Activated naive CD4-positive, alpha-beta T cell treated with anti-CD3 and anti-CD28 coated beads, Interleukin-2, amount 10 ng/mL, durations not matched to agents 7 days and 5 days (primary cell): ENCODE measurements at regions not wholly inside any gene's neighbourhood (a gene's known extent, or its start where the extent isn't known, plus 50 kb on each side); places are given as distances from the start of the nearest gene placed in this dataset.

Experiments used
- CTCF ChIA-PET: fragments of 350-600 bp; sonication (Branson Sonifier 250); formaldehyde crosslinking; loops from one replicate; lab custom pipeline; 2021; ENCODE audit warnings: antibody characterized with exemption; lab: Charles Lee
- DNase-seq: peaks from one replicate; pipeline ENCODE4 v3.0.0-alpha.2; 2020
- H3K27ac Mint-ChIP-seq: one replicate; pipeline ENCODE4 v1.8.0; 2021; ENCODE audit warnings: mild to moderate bottlenecking, moderate library complexity, mixed read lengths
- H3K27me3 Mint-ChIP-seq: one replicate; pipeline ENCODE4 v1.8.0; 2021; ENCODE audit warnings: mild to moderate bottlenecking, mixed read lengths
- H3K36me3 Mint-ChIP-seq: one replicate; pipeline ENCODE4 v1.8.0; 2021; ENCODE audit warnings: mixed read lengths
- H3K4me1 Mint-ChIP-seq: one replicate; pipeline ENCODE4 v1.8.0; 2021; ENCODE audit warnings: mixed read lengths
- H3K4me3 Mint-ChIP-seq: one replicate; pipeline ENCODE4 v1.8.0; 2021; ENCODE audit warnings: mild to moderate bottlenecking, moderate library complexity, mixed read lengths
- H3K9me3 Mint-ChIP-seq: one replicate; pipeline ENCODE4 v1.8.0; 2021; ENCODE audit warnings: mixed read lengths

GRCh38 chr22:49155039-49155769, 672.5 kb downstream of the BRD1 start:
- H3K36me3 Mint-ChIP-seq = no peaks in the 10 kb centered on the region
- no peak overlapping the region for H3K27ac Mint-ChIP-seq
- H3K27me3 Mint-ChIP-seq = no peaks in the 10 kb centered on the region
- no peak for DNase-seq
- no peaks in the 10 kb centered on the region for H3K4me1 Mint-ChIP-seq
- no peak overlapping the region for H3K4me3 Mint-ChIP-seq
- H3K9me3 Mint-ChIP-seq = peaks cover 5% of the 10 kb centered on the region
- CTCF ChIA-PET = no interaction called here

DNA sequence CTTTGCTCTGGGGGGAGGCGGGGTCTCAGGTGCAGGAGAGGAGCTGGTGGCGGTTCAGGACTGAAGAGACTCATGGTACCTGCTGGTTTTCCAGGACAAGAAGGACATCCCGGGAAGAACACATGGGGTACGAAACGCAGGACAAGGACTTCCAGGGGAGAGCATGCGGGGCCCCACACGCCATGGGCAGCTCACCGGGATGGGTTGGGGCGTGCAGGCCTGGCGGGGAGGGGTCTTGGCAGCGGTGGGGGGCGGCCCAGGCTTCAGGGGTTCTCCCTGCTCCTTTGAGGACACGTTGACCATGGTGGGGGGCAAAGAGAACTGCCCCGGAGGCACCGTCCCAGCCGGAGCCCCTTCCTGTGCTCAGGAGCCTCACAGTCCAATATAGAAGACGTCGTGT, 673.2 kb downstream of the BRD1 start:
- H3K4me3 Mint-ChIP-seq = no peak overlapping the region
- no peaks in the 10 kb centered on the region for H3K27me3 Mint-ChIP-seq
- no peaks in the 10 kb centered on the region for H3K36me3 Mint-ChIP-seq
- no peak overlapping the region for H3K27ac Mint-ChIP-seq
- CTCF ChIA-PET = no interaction called here
- no peak for DNase-seq
- peaks cover 5% of the 10 kb centered on the region for H3K9me3 Mint-ChIP-seq
- H3K4me1 Mint-ChIP-seq = no peaks in the 10 kb centered on the region

DNA sequence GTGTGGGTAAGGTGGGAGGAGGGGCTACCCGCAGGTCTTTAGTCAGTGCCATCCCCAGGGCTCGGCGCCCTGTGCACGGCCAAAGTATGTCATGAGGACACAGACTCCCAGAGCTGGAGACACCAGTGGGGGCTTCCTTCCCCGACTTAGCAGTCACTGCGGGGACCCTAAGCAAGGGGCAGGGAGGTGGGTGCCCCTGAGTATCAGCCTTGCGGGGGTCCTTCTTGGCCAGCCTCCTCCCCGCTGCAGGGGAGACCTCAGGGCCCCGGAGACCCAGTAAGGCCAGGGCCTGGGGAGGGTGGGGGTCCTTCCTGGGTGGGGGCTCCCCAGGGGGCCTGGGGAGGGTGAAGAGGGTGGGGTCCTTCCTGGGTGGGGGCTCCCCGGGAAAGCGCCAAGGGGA, 673.8 kb downstream of the BRD1 start:
- no peaks in the 10 kb centered on the region for H3K36me3 Mint-ChIP-seq
- H3K27ac Mint-ChIP-seq = no peak overlapping the region
- CTCF ChIA-PET = no interaction called here
- no peak for DNase-seq
- no peaks in the 10 kb centered on the region for H3K4me1 Mint-ChIP-seq
- no peak overlapping the region for H3K4me3 Mint-ChIP-seq
- peaks cover 5% of the 10 kb centered on the region for H3K9me3 Mint-ChIP-seq
- no peaks in the 10 kb centered on the region for H3K27me3 Mint-ChIP-seq

DNA sequence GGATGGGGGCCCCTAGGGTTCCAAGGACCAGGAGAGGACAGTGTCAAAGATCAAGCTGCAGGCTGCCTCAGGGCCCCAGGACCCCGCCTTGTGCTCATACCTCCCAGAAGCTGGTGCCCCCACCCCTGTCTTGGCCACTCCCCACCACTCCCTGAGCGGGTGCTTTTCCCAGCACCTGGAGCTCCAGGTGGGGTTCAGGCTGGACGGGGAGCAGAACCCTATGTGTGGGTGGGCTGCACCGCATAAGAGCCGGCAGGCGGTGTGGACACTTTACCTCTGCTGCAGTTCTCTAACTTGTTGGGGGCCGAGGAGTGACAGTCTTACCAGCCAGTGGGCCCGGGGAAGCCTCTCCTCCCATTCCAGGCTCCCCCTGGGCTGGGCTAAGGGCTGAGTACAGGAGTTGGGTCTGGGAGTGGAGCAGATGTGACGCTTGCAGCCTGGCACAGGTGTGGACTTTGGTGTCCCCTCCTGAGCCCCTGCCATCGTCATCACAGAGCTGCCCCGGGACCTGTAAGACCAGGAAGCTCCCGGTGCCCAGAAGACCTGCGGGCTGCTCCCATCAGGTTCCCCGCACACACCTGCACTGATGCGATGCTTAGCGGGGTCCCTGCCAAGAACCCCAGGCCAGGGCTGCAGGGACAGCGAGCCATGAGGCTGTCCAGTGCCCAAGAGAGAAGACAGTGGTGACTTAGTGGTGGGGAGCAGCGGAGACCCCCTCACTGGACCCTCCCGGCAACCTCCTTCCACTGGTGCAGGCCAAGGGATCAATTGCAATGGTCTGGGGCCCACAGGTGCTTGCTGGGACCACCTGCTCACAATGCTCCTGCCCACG, 674.5 kb downstream of the BRD1 start:
- Mint-ChIP-seq H3K9me3 (peaks cover 5% of the 10 kb centered on the region), H3K4me3 (no peak overlapping the region), H3K36me3 (no peaks in the 10 kb centered on the region), H3K27ac (no peak overlapping the region), H3K27me3 (no peaks in the 10 kb centered on the region), H3K4me1 (no peaks in the 10 kb centered on the region)
- no peak for DNase-seq
- CTCF ChIA-PET = no interaction called here

DNA sequence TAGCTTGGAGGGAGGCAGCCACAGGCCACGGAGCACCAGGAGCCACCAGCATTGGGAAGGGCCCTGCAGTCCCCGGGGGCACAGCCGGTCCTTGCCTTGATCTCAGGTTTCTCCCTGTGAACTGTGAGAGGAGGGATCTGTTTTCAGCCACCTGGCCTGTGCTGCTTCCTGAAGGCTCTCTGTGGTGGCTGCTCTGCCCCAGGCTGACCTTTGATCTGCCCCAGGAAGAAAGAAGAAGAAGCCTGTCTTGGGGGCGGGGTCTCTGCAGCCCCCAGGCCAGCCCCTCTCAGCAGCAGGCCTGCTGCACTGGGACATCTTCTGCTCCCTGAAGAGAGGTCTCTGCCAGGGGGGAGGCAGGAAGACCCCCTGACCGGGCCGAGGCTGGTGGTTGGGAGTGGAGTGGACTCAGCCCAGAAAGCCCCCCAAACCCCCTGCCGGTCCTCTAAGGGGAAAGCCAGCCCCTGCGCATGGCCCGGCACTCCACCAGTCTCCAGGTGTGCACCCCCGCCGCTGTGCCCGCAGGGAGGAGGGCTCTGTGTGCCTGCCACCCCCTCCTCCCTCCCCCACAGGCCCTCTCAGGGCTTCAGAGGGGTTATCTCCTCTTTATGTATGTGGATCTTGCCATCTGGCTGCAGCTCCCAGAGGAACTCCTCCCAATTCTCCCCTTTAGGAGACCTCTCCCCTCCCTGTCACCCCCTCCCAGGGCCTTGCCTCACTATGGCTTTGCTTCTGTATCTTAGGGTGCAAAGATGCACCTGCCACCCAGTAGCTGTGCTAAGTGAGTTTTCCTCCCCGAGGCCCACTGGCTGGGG, 675.3 kb downstream of the BRD1 start:
- Mint-ChIP-seq H3K36me3 (no peaks in the 10 kb centered on the region), H3K27me3 (no peaks in the 10 kb centered on the region), H3K27ac (no peak overlapping the region), H3K4me3 (no peak overlapping the region), H3K4me1 (no peaks in the 10 kb centered on the region), H3K9me3 (peaks cover 5% of the 10 kb centered on the region)
- CTCF ChIA-PET = no interaction called here
- DNase-seq = no peak

DNA sequence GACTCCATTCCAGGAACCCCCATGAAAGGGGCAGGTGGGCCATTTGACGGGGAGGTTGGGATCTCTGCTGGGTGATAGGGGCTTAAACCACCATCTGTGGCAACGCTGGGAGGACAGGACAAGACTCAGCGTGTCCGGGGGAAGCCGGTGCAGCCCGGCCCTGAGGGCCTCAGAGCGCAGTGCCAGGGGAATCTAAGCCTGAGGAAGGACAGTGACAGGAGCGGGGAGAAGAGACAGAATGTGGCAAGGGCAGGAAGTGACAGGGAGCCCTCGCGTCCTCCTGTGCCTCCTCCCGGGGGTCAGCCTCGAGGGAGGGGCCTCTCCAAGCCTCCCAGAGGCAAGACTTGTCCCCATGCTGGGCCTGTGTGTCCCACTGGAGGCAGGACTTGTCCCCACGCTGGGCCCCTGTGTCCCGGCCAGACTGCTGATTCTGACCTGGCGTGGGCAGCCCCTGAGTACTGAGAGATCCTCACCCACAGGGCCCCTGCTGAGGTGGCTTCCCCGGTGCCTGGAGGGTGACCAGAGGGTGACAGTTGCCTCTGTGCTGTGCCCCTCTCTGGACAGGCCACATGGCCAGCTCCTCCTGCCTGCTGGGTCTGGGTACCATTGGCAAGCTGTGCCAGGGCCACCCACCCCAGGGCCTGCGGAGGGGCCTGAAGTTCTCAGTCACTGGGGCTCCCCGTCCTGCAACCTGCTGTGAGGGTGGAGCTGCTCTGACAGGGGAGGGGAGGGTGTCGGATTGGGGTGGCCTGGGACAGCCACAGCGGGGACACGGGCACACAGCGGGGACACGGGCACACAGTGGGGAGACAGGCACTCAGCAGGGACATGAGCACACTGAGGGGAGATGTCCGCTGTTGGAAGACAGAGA, 676.2 kb downstream of the BRD1 start:
- Mint-ChIP-seq H3K4me3 (no peak overlapping the region), H3K4me1 (no peaks in the 10 kb centered on the region), H3K27ac (no peak overlapping the region), H3K36me3 (no peaks in the 10 kb centered on the region), H3K27me3 (no peaks in the 10 kb centered on the region), H3K9me3 (peaks cover 5% of the 10 kb centered on the region)
- no peak for DNase-seq
- CTCF ChIA-PET = no interaction called here

- Mint-ChIP-seq H3K27ac (no peak overlapping the region), H3K9me3 (peaks cover under 1% of the 10 kb centered on the region), H3K27me3 (no peaks in the 10 kb centered on the region), H3K4me1 (no peaks in the 10 kb centered on the region), H3K36me3 (no peaks in the 10 kb centered on the region), H3K4me3 (no peak overlapping the region)
- CTCF ChIA-PET = no interaction called here
- no peak for DNase-seq
Measured at GRCh38 chr22:49150801-49151221, 676.9 kb downstream of the BRD1 start.

- H3K9me3 Mint-ChIP-seq = no peaks in the 10 kb centered on the region
- no peaks in the 10 kb centered on the region for H3K27me3 Mint-ChIP-seq
- H3K4me3 Mint-ChIP-seq = no peak overlapping the region
- H3K4me1 Mint-ChIP-seq = no peaks in the 10 kb centered on the region
- DNase-seq = no peak
- CTCF ChIA-PET = no interaction called here
- no peak overlapping the region for H3K27ac Mint-ChIP-seq
- no peaks in the 10 kb centered on the region for H3K36me3 Mint-ChIP-seq
Measured at GRCh38 chr22:49149721-49150608, 677.7 kb downstream of the BRD1 start.

DNA sequence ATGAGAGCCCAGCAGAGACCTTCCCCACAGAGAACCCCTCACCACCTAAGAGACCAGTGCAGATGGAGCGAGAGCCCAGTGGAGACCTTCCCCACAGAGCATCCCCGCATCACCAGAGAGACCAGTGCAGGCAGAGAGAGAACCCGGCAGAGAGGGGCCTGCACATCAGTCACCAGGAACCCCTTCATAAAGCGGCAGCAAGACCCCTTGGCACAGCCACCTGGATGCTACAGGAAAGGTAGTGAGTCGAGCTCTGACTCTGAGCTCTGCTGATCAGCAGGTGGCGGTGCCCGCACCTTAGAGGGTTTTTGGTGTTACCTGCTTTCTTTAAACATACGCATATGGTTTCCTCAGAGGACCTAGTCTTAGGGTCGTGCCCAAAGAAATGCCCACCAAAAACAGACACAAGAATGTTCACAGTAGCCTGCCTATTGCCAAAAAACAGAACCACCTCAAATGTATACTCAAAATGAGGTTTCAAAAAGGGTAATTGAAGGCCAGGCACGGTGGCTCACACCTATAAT, 678.7 kb downstream of the BRD1 start:
- H3K9me3 Mint-ChIP-seq = no peaks in the 10 kb centered on the region
- DNase-seq = no peak
- no peaks in the 10 kb centered on the region for H3K27me3 Mint-ChIP-seq
- CTCF ChIA-PET = no interaction called here
- no peak overlapping the region for H3K4me3 Mint-ChIP-seq
- H3K27ac Mint-ChIP-seq = no peak overlapping the region
- no peaks in the 10 kb centered on the region for H3K36me3 Mint-ChIP-seq
- no peaks in the 10 kb centered on the region for H3K4me1 Mint-ChIP-seq

DNA sequence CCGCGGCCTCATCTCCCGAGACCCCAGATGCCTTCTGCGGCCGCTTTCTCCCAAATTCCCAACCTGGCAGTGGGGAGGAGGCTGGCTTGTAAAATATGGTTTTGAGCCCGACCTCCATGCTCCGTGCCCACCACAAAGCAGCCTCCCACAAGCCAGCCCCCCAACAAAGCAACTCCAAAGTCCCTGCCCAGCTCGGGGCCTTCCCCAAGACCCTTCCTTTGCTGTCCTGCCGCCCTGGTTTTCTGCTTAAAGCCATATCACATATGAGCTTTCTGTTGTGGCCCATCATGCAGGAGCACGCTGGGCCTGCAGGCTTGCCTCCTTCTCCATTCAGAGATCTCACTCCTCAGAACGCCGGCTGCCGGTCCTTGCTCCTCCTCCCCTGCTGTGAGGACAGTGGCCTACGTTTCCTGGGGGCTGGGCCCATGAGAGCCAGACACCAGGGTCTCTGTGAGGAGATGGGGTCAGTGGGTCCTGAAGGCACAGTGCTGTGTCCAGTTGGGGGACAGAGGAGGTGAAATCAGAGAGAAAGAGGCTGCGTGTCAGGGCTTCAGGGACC, 680.0 kb downstream of the BRD1 start:
- CTCF ChIA-PET = no interaction called here
- Mint-ChIP-seq H3K27me3 (no peaks in the 10 kb centered on the region), H3K9me3 (no peaks in the 10 kb centered on the region), H3K4me3 (no peak overlapping the region), H3K4me1 (no peaks in the 10 kb centered on the region), H3K27ac (no peak overlapping the region), H3K36me3 (no peaks in the 10 kb centered on the region)
- DNase-seq = no peak

- Mint-ChIP-seq H3K4me3 (no peak overlapping the region), H3K4me1 (no peaks in the 10 kb centered on the region), H3K9me3 (no peaks in the 10 kb centered on the region), H3K36me3 (no peaks in the 10 kb centered on the region), H3K27me3 (no peaks in the 10 kb centered on the region), H3K27ac (no peak overlapping the region)
- no peak for DNase-seq
- CTCF ChIA-PET = no interaction called here
Measured at GRCh38 chr22:49147171-49147570, 680.5 kb downstream of the BRD1 start.

GRCh38 chr22:49146511-49146910, 681.2 kb downstream of the BRD1 start:
- Mint-ChIP-seq H3K27me3 (peaks cover 4% of the 10 kb centered on the region), H3K4me3 (no peak overlapping the region), H3K4me1 (no peaks in the 10 kb centered on the region), H3K27ac (no peak overlapping the region), H3K9me3 (no peaks in the 10 kb centered on the region), H3K36me3 (no peaks in the 10 kb centered on the region)
- CTCF ChIA-PET = no interaction called here
- no peak for DNase-seq

- H3K36me3 Mint-ChIP-seq = no peaks in the 10 kb centered on the region
- H3K27me3 Mint-ChIP-seq = peaks cover 4% of the 10 kb centered on the region
- DNase-seq = no peak
- no peaks in the 10 kb centered on the region for H3K9me3 Mint-ChIP-seq
- H3K27ac Mint-ChIP-seq = no peak overlapping the region
- CTCF ChIA-PET = no interaction called here
- H3K4me3 Mint-ChIP-seq = no peak overlapping the region
- H3K4me1 Mint-ChIP-seq = no peaks in the 10 kb centered on the region
Measured at GRCh38 chr22:49143812-49144211, 683.9 kb downstream of the BRD1 start.
